ENCODE measurements at regions not wholly inside any gene's neighbourhood (a gene's known extent, or its start where the extent isn't known, plus 50 kb on each side); places are given as distances from the start of the nearest gene placed in this dataset.

DNA sequence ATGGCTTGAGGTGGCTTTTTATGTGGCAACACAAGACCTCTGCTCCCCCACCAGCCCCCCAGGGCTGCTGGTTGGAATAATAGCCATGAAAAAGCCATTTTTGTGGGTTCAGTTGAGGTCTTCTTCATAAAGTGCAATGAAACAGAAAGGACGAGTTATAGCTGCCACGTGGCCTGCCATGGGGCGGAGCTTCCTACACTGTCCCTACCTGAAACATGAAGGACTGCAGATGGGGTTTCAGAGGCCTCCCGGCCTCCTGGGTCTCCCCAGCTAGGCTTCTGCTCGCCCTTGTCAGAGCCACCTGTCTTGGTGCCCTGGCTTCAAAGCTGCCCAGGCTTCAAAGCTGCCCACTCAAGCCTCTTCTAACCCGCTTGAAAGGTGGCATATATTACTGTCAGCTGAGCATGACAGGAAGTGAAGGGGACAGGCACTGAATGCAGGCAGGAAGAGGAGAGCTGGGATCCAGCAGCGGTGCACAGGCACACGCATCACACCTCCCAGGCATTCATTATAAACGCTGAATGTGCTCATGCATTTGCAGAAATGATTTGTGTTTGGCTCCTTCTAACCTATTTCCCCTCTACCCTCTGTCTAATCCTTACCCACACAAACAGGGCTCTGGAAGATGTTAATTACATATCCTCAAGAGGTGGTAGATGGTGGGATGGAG, 245.9 kb upstream of the PODXL start:
- Mint-ChIP-seq H3K4me1 (ENCODE audit: low read depth) (no peaks in the 10 kb centered on the region), H3K27ac (no peak overlapping the region), H3K27me3 (ENCODE audit: low read depth) (no peaks in the 10 kb centered on the region), H3K36me3 (ENCODE audit: low read depth) (no peaks in the 10 kb centered on the region), H3K4me3 (no peak overlapping the region), H3K9me3 (no peaks in the 10 kb centered on the region)
- DNase-seq (ENCODE audit: low spot score), result no peak

DNA sequence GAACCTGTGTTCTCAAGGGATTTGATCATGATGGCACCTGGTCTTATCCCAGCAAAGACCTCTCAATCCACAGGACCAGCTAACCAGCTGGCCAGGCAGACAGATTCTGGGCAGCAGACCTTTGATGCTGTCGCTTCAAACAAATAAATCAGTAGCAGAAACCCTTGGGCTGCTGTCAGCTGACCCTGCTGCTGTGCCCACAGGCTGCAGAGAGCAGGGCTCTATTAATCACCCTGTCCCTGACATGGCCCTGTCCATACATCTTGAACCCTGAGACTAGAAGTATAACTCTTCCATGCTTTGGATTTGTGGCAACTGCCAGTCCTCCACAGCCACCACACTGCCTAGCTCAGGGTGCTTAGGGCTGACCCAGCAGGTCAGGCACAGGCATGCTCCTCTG, 244.1 kb upstream of the PODXL start:
- Mint-ChIP-seq H3K27me3 (ENCODE audit: low read depth) (no peaks in the 10 kb centered on the region), H3K36me3 (ENCODE audit: low read depth) (no peaks in the 10 kb centered on the region), H3K9me3 (no peaks in the 10 kb centered on the region), H3K27ac (no peak overlapping the region), H3K4me1 (ENCODE audit: low read depth) (no peaks in the 10 kb centered on the region), H3K4me3 (no peak overlapping the region)
- DNase-seq (ENCODE audit: low spot score), result no peak

DNA sequence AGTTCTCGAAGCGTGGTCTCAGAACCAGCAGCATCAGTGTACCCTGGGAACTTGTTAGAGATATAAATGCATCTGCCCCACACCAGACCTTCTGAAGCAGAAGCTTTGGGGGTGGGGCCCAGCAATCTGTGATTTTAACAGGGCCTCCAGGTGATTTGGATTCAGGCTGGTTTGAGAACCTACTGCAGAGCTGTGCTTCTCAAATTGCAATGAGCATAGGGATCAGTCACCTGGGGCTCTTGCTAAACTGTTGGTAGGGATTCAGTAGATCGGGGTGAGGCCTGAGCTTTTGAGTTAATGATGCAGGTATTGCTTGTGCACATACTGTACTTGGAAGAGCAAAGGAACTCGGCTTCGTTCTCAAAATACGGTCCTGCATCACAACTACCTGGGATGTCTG, 243.6 kb upstream of the PODXL start:
- no peak for DNase-seq (ENCODE audit: low spot score)
- no peaks in the 10 kb centered on the region for H3K9me3 Mint-ChIP-seq
- H3K4me1 Mint-ChIP-seq (ENCODE audit: low read depth), result no peaks in the 10 kb centered on the region
- H3K27me3 Mint-ChIP-seq (ENCODE audit: low read depth), result no peaks in the 10 kb centered on the region
- no peak overlapping the region for H3K4me3 Mint-ChIP-seq
- H3K36me3 Mint-ChIP-seq (ENCODE audit: low read depth), result no peaks in the 10 kb centered on the region
- no peak overlapping the region for H3K27ac Mint-ChIP-seq

DNA sequence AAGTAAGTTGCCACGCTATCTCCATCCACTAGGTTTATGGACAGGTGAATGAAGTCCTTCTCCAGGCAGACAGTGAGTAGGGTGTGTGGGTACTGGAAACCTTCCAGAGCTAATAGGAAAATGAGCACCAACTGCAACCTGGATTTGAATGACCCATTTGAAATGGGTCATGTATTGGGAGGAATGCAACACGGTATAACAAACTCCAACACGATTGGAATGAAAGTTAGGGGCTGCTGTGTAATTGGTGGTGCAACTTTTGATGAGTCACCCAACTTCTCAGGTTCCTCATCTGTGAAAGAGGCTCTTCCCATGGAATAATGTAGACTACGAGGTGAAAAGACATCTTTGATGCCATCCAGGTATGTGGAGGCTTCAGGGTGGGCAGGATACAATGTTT, 241.4 kb upstream of the PODXL start:
- Mint-ChIP-seq H3K27ac (no peak overlapping the region), H3K36me3 (ENCODE audit: low read depth) (no peaks in the 10 kb centered on the region), H3K4me1 (ENCODE audit: low read depth) (no peaks in the 10 kb centered on the region), H3K27me3 (ENCODE audit: low read depth) (no peaks in the 10 kb centered on the region), H3K4me3 (no peak overlapping the region), H3K9me3 (no peaks in the 10 kb centered on the region)
- no peak for DNase-seq (ENCODE audit: low spot score)

- H3K9me3 Mint-ChIP-seq, result no peaks in the 10 kb centered on the region
- H3K27ac Mint-ChIP-seq, result no peak overlapping the region
- H3K4me1 Mint-ChIP-seq (ENCODE audit: low read depth), result no peaks in the 10 kb centered on the region
- DNase-seq (ENCODE audit: low spot score), result no peak
- H3K27me3 Mint-ChIP-seq (ENCODE audit: low read depth), result no peaks in the 10 kb centered on the region
- H3K4me3 Mint-ChIP-seq, result no peak overlapping the region
- H3K36me3 Mint-ChIP-seq (ENCODE audit: low read depth), result no peaks in the 10 kb centered on the region
Observed at GRCh38 chr7:131795400-131795799, 239.0 kb upstream of the PODXL start.

GRCh38 chr7:131792311-131792710, 235.9 kb upstream of the PODXL start:
- H3K4me1 Mint-ChIP-seq (ENCODE audit: low read depth), result no peaks in the 10 kb centered on the region
- H3K27me3 Mint-ChIP-seq (ENCODE audit: low read depth), result no peaks in the 10 kb centered on the region
- no peaks in the 10 kb centered on the region for H3K36me3 Mint-ChIP-seq (ENCODE audit: low read depth)
- DNase-seq (ENCODE audit: low spot score), result no peak
- H3K27ac Mint-ChIP-seq, result no peak overlapping the region
- H3K4me3 Mint-ChIP-seq, result no peak overlapping the region
- H3K9me3 Mint-ChIP-seq, result no peaks in the 10 kb centered on the region

DNA sequence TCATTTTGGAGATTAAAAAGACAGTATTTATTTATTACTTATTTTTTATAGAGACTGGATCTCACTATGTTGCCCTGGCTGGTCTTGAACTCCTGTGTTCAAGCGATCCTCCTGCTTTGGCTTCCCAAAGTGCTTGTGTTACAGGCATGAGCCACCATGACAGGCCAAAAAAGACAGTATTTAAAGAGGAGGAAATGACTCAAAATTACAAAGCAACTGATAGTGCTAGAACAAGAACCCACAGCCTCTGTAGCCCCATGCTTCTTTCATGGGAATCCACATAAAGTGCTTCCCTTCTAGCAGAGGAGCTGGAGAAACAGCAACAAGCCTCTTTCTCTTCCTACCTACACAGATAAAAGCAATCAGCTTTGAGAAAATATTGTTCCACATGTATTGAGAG, 230.7 kb upstream of the PODXL start:
- Mint-ChIP-seq H3K27ac (no peak overlapping the region), H3K4me1 (ENCODE audit: low read depth) (no peaks in the 10 kb centered on the region), H3K4me3 (no peak overlapping the region), H3K27me3 (ENCODE audit: low read depth) (peaks cover 4% of the 10 kb centered on the region), H3K9me3 (no peaks in the 10 kb centered on the region), H3K36me3 (ENCODE audit: low read depth) (no peaks in the 10 kb centered on the region)
- DNase-seq (ENCODE audit: low spot score), result no peak

- Mint-ChIP-seq H3K27me3 (ENCODE audit: low read depth) (peaks cover 5% of the 10 kb centered on the region), H3K4me1 (ENCODE audit: low read depth) (no peaks in the 10 kb centered on the region), H3K4me3 (no peak overlapping the region), H3K27ac (no peak overlapping the region), H3K36me3 (ENCODE audit: low read depth) (no peaks in the 10 kb centered on the region), H3K9me3 (no peaks in the 10 kb centered on the region)
- DNase-seq (ENCODE audit: low spot score), result no peak
Observed at GRCh38 chr7:131786204-131786603, 229.8 kb upstream of the PODXL start.

GRCh38 chr7:131778601-131779000, 222.2 kb upstream of the PODXL start:
- Mint-ChIP-seq H3K36me3 (ENCODE audit: low read depth) (no peaks in the 10 kb centered on the region), H3K27me3 (ENCODE audit: low read depth) (peaks cover 2% of the 10 kb centered on the region), H3K27ac (no peak overlapping the region), H3K4me1 (ENCODE audit: low read depth) (no peaks in the 10 kb centered on the region), H3K9me3 (no peaks in the 10 kb centered on the region), H3K4me3 (no peak overlapping the region)
- DNase-seq (ENCODE audit: low spot score), result no peak

DNA sequence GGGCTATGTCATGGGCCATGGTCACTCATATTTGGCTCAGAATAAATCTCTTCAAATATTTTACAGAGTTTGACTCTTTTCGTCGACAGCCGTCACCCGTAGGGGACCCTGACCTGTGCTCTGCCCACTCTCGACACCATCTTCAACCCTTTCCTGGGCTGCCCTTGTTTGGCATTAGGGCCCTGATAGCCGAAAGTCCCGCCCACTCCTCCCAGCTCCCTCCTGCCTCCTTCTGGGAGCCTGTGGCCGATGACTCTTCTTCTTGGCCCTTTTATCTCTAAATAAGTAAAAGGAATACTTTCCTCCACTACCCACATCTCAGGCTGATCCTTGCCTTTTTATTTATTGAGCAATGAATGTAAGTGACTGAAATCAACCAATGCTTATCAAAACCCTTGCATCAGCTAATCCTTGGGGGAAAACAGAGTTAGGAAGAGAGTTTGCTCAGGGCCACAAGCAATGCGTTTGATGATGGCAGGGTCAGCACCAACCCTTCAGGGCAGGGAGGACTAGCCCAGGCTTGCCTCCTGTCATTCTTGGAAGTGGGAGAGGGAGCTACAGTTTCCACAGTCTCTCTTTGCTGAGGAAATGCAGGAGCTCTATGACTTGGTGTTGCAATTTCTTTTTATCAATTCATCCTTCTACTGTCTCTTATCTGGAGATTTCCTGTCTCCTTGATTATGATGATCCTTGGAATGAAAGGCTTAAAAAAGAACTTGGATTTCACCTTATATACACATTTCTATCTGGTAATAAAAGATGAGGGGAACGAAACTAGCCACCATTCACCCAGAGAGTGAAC, 218.2 kb upstream of the PODXL start:
- no peaks in the 10 kb centered on the region for H3K36me3 Mint-ChIP-seq (ENCODE audit: low read depth)
- H3K27ac Mint-ChIP-seq, result no peak overlapping the region
- no peaks in the 10 kb centered on the region for H3K9me3 Mint-ChIP-seq
- no peaks in the 10 kb centered on the region for H3K4me1 Mint-ChIP-seq (ENCODE audit: low read depth)
- H3K4me3 Mint-ChIP-seq, result no peak overlapping the region
- H3K27me3 Mint-ChIP-seq (ENCODE audit: low read depth), result peaks cover 3% of the 10 kb centered on the region
- DNase-seq (ENCODE audit: low spot score), result no peak

- H3K4me1 Mint-ChIP-seq (ENCODE audit: low read depth), result no peaks in the 10 kb centered on the region
- H3K9me3 Mint-ChIP-seq, result no peaks in the 10 kb centered on the region
- no peak for DNase-seq (ENCODE audit: low spot score)
- peaks cover 3% of the 10 kb centered on the region for H3K27me3 Mint-ChIP-seq (ENCODE audit: low read depth)
- H3K36me3 Mint-ChIP-seq (ENCODE audit: low read depth), result no peaks in the 10 kb centered on the region
- no peak overlapping the region for H3K27ac Mint-ChIP-seq
- no peak overlapping the region for H3K4me3 Mint-ChIP-seq
Observed at GRCh38 chr7:131773413-131773812, 217.0 kb upstream of the PODXL start.

GRCh38 chr7:131769241-131769640, 212.8 kb upstream of the PODXL start:
- no peak for DNase-seq (ENCODE audit: low spot score)
- no peaks in the 10 kb centered on the region for H3K36me3 Mint-ChIP-seq (ENCODE audit: low read depth)

DNA sequence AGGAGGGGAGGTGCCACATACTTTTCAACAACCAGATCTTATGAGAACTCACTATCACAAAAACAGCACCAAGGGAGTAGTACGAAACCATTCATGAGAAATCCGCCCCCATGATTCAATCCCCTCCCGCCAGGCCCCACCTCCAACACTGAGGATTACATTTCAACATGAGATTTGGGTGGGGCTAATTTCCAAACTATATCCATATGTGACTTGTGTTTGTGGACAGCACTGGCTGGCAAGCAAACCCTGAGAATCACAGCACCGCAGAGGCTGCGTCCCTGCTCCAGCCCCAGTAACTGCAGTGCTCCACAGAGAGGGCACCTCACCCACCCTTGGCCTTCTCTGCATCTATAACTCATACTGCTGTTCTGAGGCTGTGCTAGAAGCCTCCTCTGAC, 211.2 kb upstream of the PODXL start:
- H3K27ac Mint-ChIP-seq, result no peak overlapping the region
- H3K4me3 Mint-ChIP-seq, result no peak overlapping the region
- H3K4me1 Mint-ChIP-seq (ENCODE audit: low read depth), result no peaks in the 10 kb centered on the region
- no peaks in the 10 kb centered on the region for H3K9me3 Mint-ChIP-seq
- DNase-seq (ENCODE audit: low spot score), result no peak
- no peaks in the 10 kb centered on the region for H3K36me3 Mint-ChIP-seq (ENCODE audit: low read depth)
- H3K27me3 Mint-ChIP-seq (ENCODE audit: low read depth), result peaks cover 3% of the 10 kb centered on the region

More at GRCh38 chr7:131769241-131769640, 212.8 kb upstream of the PODXL start:
- Mint-ChIP-seq H3K27ac (no peak overlapping the region), H3K27me3 (ENCODE audit: low read depth) (peaks cover 3% of the 10 kb centered on the region), H3K4me1 (ENCODE audit: low read depth) (no peaks in the 10 kb centered on the region), H3K9me3 (no peaks in the 10 kb centered on the region), H3K4me3 (no peak overlapping the region)

GRCh38 chr7:131765575-131765974, 209.1 kb upstream of the PODXL start:
- Mint-ChIP-seq H3K36me3 (ENCODE audit: low read depth) (no peaks in the 10 kb centered on the region), H3K9me3 (no peaks in the 10 kb centered on the region), H3K4me3 (no peak overlapping the region), H3K27me3 (ENCODE audit: low read depth) (peaks cover 2% of the 10 kb centered on the region), H3K4me1 (ENCODE audit: low read depth) (no peaks in the 10 kb centered on the region), H3K27ac (no peak overlapping the region)
- no peak for DNase-seq (ENCODE audit: low spot score)
